ENCODE measurements at regions not wholly inside any gene's neighbourhood (a gene's known extent, or its start where the extent isn't known, plus 50 kb on each side); places are given as distances from the start of the nearest gene placed in this dataset.

DNA sequence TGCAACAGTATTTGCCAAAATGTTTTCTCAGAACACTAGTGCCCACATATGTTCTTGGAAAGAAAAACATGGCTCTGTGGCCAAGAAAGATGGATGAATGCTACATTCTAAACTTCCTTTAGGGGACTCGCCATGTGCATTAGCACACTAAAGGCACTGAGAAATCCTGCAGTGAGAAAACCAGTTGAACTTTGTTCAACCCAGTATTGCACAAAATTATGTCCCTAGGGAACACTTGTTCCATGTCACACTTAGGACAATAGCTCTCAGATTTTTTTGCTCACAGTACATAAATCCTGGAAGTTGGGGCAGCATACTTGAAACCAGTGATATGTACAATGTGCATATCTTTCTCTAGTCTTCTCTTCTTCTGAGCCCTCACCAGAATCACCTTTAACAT is 96.6 kb downstream of the ADRB2 start:
- H3K36me3 Mint-ChIP-seq: no peaks in the 10 kb centered on the region
- no peak overlapping the region for H3K27ac Mint-ChIP-seq
- TF ChIP-seq, protein P1, sequence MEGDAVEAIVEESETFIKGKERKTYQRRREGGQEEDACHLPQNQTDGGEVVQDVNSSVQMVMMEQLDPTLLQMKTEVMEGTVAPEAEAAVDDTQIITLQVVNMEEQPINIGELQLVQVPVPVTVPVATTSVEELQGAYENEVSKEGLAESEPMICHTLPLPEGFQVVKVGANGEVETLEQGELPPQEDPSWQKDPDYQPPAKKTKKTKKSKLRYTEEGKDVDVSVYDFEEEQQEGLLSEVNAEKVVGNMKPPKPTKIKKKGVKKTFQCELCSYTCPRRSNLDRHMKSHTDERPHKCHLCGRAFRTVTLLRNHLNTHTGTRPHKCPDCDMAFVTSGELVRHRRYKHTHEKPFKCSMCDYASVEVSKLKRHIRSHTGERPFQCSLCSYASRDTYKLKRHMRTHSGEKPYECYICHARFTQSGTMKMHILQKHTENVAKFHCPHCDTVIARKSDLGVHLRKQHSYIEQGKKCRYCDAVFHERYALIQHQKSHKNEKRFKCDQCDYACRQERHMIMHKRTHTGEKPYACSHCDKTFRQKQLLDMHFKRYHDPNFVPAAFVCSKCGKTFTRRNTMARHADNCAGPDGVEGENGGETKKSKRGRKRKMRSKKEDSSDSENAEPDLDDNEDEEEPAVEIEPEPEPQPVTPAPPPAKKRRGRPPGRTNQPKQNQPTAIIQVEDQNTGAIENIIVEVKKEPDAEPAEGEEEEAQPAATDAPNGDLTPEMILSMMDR (IDR thresholded peaks at IDR 0.05; ENCODE audit: unreplicated experiment): no peak
- peaks cover 23% of the 10 kb centered on the region for H3K27me3 Mint-ChIP-seq (ENCODE audit: low read depth)
- H3K4me1 Mint-ChIP-seq: no peaks in the 10 kb centered on the region
- no peak overlapping the region for H3K4me3 Mint-ChIP-seq
- DNase-seq (ENCODE audit: low spot score in 2 of 2, unreplicated experiment in 2 of 2): no peak
- peaks cover 11% of the 10 kb centered on the region for H3K9me3 Mint-ChIP-seq

DNA sequence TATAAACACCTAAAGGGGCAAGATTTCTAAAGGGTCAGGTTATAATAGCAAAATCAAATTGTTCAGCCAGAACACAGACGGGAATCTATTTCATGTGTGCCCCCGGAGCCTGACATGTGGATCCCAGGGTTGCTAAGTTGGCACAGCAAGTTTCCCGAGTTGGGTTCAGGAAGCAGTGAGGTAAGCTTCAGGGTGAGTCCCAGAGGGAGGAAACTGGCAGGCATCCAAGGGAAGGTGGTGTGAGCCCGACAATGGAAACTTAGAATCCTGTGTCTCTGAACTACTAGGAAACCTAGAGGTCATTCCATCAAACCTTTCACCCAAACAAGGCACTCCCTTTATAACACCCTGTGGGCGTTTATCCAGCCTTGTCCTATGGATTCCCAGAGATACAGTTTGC is 98.4 kb downstream of the ADRB2 start:
- no peaks in the 10 kb centered on the region for H3K36me3 Mint-ChIP-seq
- no peak for DNase-seq (ENCODE audit: low spot score in 2 of 2, unreplicated experiment in 2 of 2)
- H3K27me3 Mint-ChIP-seq (ENCODE audit: low read depth): peaks cover 16% of the 10 kb centered on the region
- no peak overlapping the region for H3K4me3 Mint-ChIP-seq
- peaks cover 11% of the 10 kb centered on the region for H3K9me3 Mint-ChIP-seq
- no peaks in the 10 kb centered on the region for H3K4me1 Mint-ChIP-seq
- no peak overlapping the region for H3K27ac Mint-ChIP-seq
- TF ChIP-seq, protein P1 (IDR thresholded peaks at IDR 0.05; ENCODE audit: unreplicated experiment): no peak

DNA sequence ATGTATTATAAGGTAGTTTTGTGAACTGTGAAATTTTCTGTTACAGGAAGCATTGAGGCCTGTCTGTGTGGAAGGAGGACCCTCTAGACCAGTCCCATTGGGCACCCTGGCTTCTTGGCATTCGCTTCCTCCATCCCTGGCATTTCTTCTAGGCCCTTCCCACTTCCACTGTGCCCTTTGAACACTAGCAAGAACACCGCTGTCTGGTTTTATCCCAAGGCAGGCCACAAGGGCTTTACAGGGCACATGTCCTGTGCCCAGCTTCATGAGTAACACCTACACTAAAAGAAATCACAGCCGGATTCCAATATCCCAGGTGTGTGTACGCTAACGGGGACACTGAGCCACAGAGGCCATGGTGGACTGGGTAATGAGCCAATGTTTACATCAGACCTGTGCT is 99.8 kb downstream of the ADRB2 start:
- no peak for DNase-seq (ENCODE audit: low spot score in 2 of 2, unreplicated experiment in 2 of 2)
- no peak overlapping the region for H3K27ac Mint-ChIP-seq
- TF ChIP-seq, protein P1 (IDR thresholded peaks at IDR 0.05; ENCODE audit: unreplicated experiment): no peak
- peaks cover 11% of the 10 kb centered on the region for H3K9me3 Mint-ChIP-seq
- H3K4me3 Mint-ChIP-seq: no peak overlapping the region
- H3K27me3 Mint-ChIP-seq (ENCODE audit: low read depth): peaks cover 16% of the 10 kb centered on the region
- no peaks in the 10 kb centered on the region for H3K4me1 Mint-ChIP-seq
- H3K36me3 Mint-ChIP-seq: no peaks in the 10 kb centered on the region

DNA sequence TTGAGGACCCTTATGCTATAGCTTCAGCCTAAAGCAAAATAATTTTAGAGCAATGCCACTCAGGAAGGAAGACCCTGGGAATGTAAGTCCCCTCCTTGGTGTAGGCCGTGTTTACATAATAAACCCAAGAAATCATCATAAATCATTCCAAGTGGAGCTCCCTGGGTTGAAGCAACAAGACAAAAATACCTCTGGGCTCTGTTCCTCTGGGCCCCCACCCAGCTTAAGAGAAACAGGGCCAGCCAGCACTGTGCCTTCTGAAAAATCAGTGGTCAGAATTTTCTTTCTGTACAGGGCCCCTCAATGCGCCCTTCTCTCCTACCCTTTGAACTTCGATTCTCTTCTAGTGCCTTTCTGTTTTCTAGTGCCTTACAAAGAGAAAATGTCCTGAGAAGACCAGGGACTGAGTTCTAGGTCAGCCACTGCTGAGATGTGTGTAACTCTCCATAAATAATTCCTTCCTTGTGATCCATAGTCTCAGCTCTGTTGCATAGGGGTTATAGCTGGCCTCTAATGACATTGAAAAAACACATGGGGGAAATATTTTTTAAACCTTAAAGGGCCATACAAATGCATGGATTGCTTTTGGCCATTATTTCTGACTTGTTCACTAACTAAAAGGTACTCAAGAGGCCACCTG is 101.0 kb downstream of the ADRB2 start:
- TF ChIP-seq, protein P1 (IDR thresholded peaks at IDR 0.05; ENCODE audit: unreplicated experiment): no peak
- Mint-ChIP-seq H3K27ac (no peak overlapping the region), H3K4me3 (no peak overlapping the region), H3K27me3 (ENCODE audit: low read depth) (peaks cover 18% of the 10 kb centered on the region), H3K4me1 (no peaks in the 10 kb centered on the region), H3K36me3 (no peaks in the 10 kb centered on the region), H3K9me3 (peaks cover 11% of the 10 kb centered on the region)
- no peak for DNase-seq (ENCODE audit: low spot score in 2 of 2, unreplicated experiment in 2 of 2)

DNA sequence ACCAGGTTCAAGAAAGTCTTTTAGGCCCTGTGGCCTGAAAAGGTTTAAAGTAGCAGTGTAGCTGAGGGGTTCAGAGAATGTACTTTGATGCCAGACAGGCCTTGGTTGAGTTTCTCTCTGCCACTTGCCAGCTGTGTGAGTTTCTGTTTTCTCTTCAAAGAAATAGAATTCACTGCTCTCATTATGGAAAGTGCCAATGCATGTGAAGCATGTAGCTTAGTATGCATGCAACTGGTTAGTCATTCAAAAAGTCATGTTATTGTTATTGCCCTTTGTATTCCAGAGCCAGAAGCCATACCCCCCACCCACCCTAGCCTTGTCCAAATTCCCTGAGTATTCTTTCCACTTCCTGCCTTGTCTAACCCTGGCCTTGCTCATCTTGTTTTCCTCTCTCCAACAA is 101.7 kb downstream of the ADRB2 start:
- Mint-ChIP-seq H3K4me1 (no peaks in the 10 kb centered on the region), H3K27ac (no peak overlapping the region), H3K9me3 (peaks cover 9% of the 10 kb centered on the region), H3K27me3 (ENCODE audit: low read depth) (peaks cover 19% of the 10 kb centered on the region), H3K4me3 (no peak overlapping the region), H3K36me3 (no peaks in the 10 kb centered on the region)
- no peak for DNase-seq (ENCODE audit: low spot score in 2 of 2, unreplicated experiment in 2 of 2)
- TF ChIP-seq, protein P1 (IDR thresholded peaks at IDR 0.05; ENCODE audit: unreplicated experiment): no peak
